Stimulated activated effector memory CD8-positive, alpha-beta T cell treated with anti-CD3 and anti-CD28 coated beads, Interleukin-12 subunit alpha, Interleukin-12 subunit beta, amount 100 ng/mL, for 72 hours (primary cell): ENCODE measurements at regions not wholly inside any gene's neighbourhood (a gene's known extent, or its start where the extent isn't known, plus 50 kb on each side); places are given as distances from the start of the nearest gene placed in this dataset.
A peak's percentile ranks its signal among the peaks of the same experiment; 100 is the strongest.

ENCODE experiments used
- ATAC-seq: fragments of 150-1000 bp; cut with Tn5 transposase; 2 replicates; pipeline ENCODE4 v1.10.0; 2021
- DNase-seq, 2 donors: peaks; one replicate each; pipeline ENCODE4 v3.0.0; 2021 to 2022; ENCODE audit warnings: low spot score in 2 of 2
- H3K27ac Mint-ChIP-seq: one replicate; pipeline ENCODE4 v1.8.0; 2022; ENCODE audit warnings: mild to moderate bottlenecking, mixed read lengths
- H3K36me3 Mint-ChIP-seq: one replicate; pipeline ENCODE4 v1.8.0; 2022; ENCODE audit warnings: mild to moderate bottlenecking, mixed read lengths
- H3K4me1 Mint-ChIP-seq: one replicate; pipeline ENCODE4 v1.8.0; 2022; ENCODE audit warnings: mixed read lengths
- H3K4me3 Mint-ChIP-seq: one replicate; pipeline ENCODE4 v1.8.0; 2022; ENCODE audit warnings: mild to moderate bottlenecking, mixed read lengths
- H3K9me3 Mint-ChIP-seq: one replicate; pipeline ENCODE4 v1.8.0; 2022; ENCODE audit warnings: mixed read lengths

GRCh38 chr22:46067159-46068111 is 82.9 kb upstream of the PPARA start:
- no peaks in the 10 kb centered on the region for H3K9me3 Mint-ChIP-seq
- peaks cover under 1% of the 10 kb centered on the region for H3K36me3 Mint-ChIP-seq
- H3K4me3 Mint-ChIP-seq, result no peak overlapping the region
- peaks cover 18% of the 10 kb centered on the region for H3K4me1 Mint-ChIP-seq
- ATAC-seq, result no peak
- DNase-seq, result no peak
- no peak overlapping the region for H3K27ac Mint-ChIP-seq

DNA sequence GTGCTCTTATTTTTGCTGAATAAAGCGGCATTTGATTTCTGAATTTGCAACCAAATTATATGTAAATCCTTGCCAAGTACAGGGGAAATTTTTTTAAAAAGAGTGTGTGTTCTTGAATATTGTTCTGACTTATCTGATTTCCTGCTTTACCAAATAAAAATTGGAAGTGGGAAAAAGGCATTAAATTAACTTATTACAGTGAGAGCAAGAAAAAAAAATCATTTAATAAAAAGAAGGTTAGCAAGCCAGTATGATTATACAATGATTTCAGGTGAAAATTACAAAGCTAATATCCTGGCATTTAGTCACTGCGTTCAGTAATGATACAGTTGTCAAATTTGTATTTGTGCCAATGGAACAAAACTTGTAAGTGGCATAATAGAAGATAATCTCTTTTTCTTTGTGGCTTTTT is 82.1 kb upstream of the PPARA start:
- peaks cover 17% of the 10 kb centered on the region for H3K4me1 Mint-ChIP-seq
- H3K4me3 Mint-ChIP-seq, result no peak overlapping the region
- ATAC-seq (no peak), DNase-seq (no peak)
- H3K36me3 Mint-ChIP-seq, result no peaks in the 10 kb centered on the region
- no peaks in the 10 kb centered on the region for H3K9me3 Mint-ChIP-seq
- H3K27ac Mint-ChIP-seq, result no peak overlapping the region

DNA sequence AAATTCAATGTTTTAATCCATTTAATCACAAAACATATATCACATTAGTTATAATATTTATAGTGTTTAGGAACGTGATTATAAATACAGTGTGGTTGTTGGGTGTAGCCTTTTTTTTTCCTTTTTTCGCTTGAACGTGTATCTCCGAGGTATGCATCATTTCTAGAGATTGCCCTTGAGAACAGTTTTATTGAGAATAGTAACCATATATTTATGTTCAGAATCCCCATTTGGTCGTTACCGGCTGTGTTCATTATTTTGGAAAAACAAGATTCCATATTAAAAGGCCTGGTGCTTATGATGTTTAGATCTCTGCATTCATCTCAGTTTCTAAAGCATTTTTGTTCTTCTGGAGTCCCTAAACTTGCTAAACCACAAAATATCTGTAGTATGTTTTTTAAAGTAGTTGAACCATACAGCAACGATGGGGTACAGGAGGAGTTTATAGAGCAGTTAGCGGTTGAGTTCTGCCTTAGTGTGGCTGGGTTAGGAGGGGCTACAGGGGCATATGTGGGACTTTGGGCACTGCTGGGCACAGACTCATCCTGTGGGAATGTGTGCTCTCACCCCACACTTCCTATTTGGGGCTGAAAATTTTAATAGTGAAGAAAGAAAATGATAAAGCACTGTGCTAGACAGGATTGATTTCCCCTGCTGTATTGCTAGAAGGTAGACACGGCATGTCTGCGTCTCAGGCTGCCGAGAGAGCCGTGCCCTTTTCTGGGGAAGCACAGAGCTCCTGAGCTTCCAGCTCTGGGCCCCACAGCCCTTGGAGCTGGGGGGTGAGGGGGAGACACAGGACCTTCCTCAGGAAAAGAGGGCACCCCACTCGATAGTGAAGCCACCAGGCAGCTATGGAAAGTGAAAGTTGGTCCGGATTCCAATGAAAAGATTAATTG is 81.5 kb upstream of the PPARA start:
- no peaks in the 10 kb centered on the region for H3K9me3 Mint-ChIP-seq
- no peak for ATAC-seq
- H3K4me1 Mint-ChIP-seq, result peaks cover 11% of the 10 kb centered on the region
- H3K4me3 Mint-ChIP-seq, result peak overlapping the region; percentile 59
- H3K27ac Mint-ChIP-seq, result no peak overlapping the region
- H3K36me3 Mint-ChIP-seq, result no peaks in the 10 kb centered on the region
- no peak for DNase-seq

DNA sequence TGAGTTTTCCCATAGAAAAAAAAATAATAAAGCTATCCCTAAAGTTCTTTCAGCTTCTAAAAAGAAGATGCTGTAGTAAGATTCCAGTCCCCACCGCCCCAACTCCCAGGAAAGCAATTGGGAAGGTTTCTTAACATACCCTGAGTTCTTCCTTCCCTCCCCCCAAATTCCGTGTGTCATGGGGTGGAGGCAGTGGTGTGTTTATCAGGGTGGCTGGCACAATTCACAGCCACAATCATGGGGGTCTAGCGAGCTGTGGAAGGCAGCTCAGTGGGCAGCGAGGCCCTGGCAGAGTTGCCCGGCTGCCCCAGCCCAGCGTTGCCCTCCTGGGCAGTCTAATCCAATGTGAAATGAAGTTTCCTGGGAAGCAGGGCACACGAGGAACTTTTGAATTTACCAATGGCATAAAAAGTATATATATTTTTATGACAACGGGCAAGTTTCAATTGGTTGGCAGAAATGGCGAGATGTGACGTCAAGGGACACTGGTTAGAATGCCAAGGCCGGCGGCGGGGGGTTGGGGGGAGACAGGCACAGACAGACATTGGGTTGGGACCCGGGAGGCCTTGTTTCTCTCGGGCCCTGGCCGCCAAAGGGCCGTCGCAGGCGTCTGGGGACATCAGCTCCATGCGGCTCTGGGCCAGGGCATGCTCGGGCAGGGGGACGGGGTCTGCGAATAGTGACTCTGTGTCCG is 80.7 kb upstream of the PPARA start:
- DNase-seq, result no peak
- peak overlapping the region; percentile 48 for H3K27ac Mint-ChIP-seq
- H3K36me3 Mint-ChIP-seq, result no peaks in the 10 kb centered on the region
- H3K4me3 Mint-ChIP-seq, result peak overlapping the region; percentile 59
- ATAC-seq, result no peak
- no peaks in the 10 kb centered on the region for H3K9me3 Mint-ChIP-seq
- peaks cover 10% of the 10 kb centered on the region for H3K4me1 Mint-ChIP-seq

- Mint-ChIP-seq H3K36me3 (no peaks in the 10 kb centered on the region), H3K27ac (no peak overlapping the region), H3K9me3 (no peaks in the 10 kb centered on the region), H3K4me1 (peaks cover 10% of the 10 kb centered on the region), H3K4me3 (peak overlapping the region; percentile 59)
- DNase-seq (no peak), ATAC-seq (peak; percentile 50)
These were observed 80.0 kb upstream of the PPARA start for GRCh38 chr22:46070215-46070802.

- H3K27ac Mint-ChIP-seq, result no peak overlapping the region
- H3K4me3 Mint-ChIP-seq, result peak overlapping the region; percentile 61
- DNase-seq (peak in 1 of 2 donors; percentile 76), ATAC-seq (peak; percentile 52)
- peaks cover 10% of the 10 kb centered on the region for H3K4me1 Mint-ChIP-seq
- no peaks in the 10 kb centered on the region for H3K9me3 Mint-ChIP-seq
- H3K36me3 Mint-ChIP-seq, result no peaks in the 10 kb centered on the region
These were observed 79.4 kb upstream of the PPARA start for GRCh38 chr22:46070803-46071450.

DNA sequence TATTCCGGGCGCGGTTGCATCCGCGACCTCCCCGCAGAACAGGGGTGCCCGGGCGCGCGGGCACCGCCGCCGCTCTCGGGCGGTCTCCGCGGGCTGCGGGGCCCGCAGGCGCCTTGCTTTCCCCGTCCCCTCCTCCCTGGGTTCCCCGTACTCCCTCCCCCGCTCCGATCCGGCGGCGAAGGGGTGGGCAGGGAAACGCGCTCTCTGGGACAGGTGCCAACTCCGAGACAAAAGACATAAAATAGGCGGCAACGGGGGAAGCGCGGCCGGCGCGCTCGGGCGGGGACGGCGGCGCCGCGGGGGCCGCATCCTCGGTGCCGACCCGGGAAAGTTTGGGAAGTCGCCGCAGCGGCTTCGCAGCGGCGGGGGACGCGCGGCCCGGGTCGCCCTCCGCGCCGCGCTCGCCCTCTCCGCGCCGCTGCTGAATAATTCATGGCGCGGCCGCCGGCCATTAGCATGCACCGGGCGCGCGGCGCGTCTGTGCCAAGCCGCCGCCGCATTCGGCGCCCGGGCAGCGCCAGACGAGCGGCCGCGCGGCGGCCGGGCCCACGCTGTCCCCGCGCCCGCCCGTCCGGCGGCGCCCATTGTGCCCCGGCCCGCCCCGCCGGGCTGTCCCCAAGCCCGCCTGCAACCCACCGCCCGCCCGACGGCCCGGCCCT is 78.7 kb upstream of the PPARA start:
- Mint-ChIP-seq H3K36me3 (no peaks in the 10 kb centered on the region), H3K4me1 (peaks cover 10% of the 10 kb centered on the region), H3K27ac (no peak overlapping the region), H3K9me3 (no peaks in the 10 kb centered on the region), H3K4me3 (peak overlapping the region; percentile 61)
- peak in 1 of 2 donors; percentile 71 for DNase-seq
- ATAC-seq, result peak; percentile 39

- H3K4me3 Mint-ChIP-seq, result peak overlapping the region; percentile 61
- ATAC-seq (peak; percentile 33), DNase-seq (peak; percentile 7 to 72)
- no peaks in the 10 kb centered on the region for H3K36me3 Mint-ChIP-seq
- no peak overlapping the region for H3K27ac Mint-ChIP-seq
- no peaks in the 10 kb centered on the region for H3K9me3 Mint-ChIP-seq
- peaks cover 10% of the 10 kb centered on the region for H3K4me1 Mint-ChIP-seq
These were observed 78.0 kb upstream of the PPARA start for GRCh38 chr22:46072110-46072881.

DNA sequence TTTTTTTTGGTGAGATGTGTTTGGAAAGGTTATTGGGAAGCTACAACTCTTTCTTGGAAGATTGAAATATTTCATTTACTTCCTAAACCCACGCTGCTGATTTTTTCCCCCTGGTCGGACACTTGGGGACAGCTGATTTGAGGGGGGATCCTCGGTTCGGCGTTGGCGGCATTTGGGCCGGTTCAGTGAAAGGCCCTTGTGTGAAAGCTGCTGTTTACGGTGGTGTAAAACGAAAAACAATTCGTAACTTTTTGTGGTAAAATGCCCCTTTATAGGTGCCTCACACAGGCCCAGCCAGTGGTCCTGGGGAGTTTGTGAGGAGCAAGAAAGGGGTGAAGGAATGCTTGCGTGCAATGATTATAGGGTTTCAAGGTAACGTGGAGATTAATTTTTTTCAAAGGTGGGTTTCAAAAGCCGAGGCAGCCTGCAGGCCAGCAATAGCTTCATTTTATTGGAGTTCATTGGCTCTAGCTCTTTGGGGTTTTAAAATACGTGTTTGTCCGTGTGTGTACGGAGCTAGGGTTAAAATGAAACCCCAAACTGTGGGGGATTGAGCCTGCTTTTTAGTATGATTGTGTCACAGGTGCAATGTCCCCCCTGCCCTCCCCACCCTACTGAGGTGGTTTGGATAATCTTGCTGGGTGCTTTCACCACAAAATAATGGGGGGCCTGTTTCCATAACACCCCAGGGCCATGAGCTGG is 77.2 kb upstream of the PPARA start:
- Mint-ChIP-seq H3K36me3 (no peaks in the 10 kb centered on the region), H3K4me3 (peak overlapping the region; percentile 61), H3K27ac (no peak overlapping the region), H3K4me1 (peaks cover 10% of the 10 kb centered on the region), H3K9me3 (no peaks in the 10 kb centered on the region)
- ATAC-seq (no peak), DNase-seq (no peak)

DNA sequence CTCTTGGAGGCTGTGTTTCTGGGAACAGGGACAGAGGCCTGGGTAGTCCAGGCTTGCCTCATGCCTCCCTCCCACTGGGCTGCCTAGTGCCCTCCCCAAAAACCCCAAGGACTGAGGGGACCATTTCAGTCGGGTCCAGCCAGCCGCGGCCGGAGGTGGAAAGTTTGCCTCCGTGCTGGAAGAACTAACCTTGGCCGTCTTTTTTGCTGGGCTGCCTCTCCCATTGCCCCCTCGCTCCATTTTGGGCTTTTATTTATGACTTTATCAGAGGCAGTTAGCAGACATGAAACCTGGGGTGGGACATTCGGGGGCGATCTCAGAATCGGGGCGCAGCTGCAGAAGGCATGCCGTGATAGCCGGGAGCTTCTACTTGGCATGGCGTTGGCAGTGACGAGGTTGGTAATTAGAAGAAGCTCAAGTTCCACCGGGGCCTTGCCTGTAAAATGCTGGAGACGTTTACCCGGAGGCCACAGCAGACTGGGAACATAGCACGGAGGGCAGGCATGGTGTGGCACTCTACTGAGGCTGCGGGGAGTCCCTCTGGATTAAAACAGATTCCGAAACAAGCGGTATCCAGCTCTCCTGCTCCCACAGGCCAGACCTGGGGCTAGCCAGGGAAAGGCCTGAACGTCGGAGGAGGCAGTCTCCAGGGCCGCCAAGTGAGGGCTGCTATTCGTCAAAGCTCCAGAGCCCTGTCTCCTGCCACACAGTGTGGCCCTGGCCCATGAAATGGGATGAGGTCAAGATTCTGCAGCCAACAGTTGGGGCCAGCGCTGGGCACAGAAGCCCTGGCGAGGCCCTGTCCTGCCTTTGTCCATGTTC is 76.4 kb upstream of the PPARA start:
- Mint-ChIP-seq H3K4me3 (no peak overlapping the region), H3K4me1 (peaks cover 8% of the 10 kb centered on the region), H3K27ac (no peak overlapping the region), H3K36me3 (no peaks in the 10 kb centered on the region), H3K9me3 (no peaks in the 10 kb centered on the region)
- ATAC-seq, result no peak
- no peak for DNase-seq

DNA sequence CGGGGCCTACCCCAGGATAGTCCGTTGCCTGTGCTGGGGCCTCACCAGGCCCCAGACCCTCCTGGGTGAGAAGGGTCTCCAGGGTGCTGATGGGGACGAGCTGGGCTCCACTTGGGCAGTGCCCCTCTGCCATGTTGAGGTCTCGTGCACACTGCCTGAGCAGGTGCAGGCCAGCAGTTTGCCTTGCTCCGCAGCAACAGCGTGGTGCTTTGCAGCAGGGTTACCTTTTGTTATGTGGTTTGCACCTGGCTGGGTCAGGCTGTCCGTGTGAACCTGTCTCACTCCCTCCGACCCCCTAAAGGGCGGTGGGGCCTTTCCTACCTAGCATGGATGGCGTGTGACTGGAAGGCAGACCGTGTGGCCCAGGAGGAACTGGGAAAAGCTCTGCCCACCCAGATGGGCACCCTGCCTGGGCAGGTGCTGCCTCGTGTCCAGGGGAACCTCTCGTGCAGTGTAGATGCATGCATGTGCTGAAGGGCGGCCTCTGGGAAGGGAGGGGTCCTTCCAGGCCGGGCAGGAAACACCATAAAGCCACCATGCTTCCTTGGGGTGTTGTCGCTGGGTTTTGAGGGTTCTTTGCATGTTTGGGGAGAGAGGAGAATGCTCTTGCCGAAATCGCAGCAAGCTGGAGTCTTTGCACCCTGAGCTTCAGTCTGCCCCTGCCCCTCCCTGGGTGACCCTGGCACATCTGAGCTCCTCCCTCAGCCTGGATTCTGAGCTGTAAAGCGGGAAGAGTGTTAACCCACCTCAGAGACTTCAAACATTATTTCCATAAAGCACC is 75.4 kb upstream of the PPARA start:
- DNase-seq (no peak), ATAC-seq (no peak)
- Mint-ChIP-seq H3K27ac (no peak overlapping the region), H3K9me3 (no peaks in the 10 kb centered on the region), H3K4me3 (no peak overlapping the region), H3K36me3 (no peaks in the 10 kb centered on the region), H3K4me1 (peaks cover 5% of the 10 kb centered on the region)
